ENCODE measurements at regions not wholly inside any gene's neighbourhood (a gene's known extent, or its start where the extent isn't known, plus 50 kb on each side); places are given as distances from the start of the nearest gene placed in this dataset.

DNA sequence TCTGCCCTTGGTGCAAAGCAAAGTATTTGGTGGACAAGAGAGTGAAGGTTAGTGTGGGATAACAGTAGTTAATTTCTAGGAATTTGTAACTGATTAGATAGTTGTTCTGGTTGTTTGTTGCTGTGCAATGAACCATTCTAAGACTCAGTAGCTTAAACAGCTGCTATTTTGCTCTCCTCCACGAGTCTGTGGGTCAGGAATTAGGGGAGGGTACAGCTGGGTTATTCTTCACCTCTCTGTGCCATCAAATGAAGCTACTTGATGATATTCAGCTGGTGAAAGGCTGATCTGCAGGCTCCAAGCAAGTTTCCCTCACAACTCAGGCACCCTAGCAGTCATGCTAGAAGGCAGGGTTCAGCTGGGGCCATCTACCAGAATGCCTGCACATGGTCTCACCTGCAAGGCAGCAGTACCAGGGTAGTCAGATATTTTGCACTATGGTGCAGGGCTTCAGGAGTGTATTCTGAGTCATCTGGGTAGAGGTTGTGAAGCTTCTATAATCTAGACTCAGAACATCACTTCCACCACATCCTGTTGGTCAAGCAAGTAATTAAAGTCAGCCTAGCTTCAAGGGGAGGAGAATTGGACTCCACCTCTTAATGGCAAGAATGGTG is 159.5 kb upstream of the SLC28A3 start:
- TF ChIP-seq, protein P1, sequence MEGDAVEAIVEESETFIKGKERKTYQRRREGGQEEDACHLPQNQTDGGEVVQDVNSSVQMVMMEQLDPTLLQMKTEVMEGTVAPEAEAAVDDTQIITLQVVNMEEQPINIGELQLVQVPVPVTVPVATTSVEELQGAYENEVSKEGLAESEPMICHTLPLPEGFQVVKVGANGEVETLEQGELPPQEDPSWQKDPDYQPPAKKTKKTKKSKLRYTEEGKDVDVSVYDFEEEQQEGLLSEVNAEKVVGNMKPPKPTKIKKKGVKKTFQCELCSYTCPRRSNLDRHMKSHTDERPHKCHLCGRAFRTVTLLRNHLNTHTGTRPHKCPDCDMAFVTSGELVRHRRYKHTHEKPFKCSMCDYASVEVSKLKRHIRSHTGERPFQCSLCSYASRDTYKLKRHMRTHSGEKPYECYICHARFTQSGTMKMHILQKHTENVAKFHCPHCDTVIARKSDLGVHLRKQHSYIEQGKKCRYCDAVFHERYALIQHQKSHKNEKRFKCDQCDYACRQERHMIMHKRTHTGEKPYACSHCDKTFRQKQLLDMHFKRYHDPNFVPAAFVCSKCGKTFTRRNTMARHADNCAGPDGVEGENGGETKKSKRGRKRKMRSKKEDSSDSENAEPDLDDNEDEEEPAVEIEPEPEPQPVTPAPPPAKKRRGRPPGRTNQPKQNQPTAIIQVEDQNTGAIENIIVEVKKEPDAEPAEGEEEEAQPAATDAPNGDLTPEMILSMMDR (IDR thresholded peaks at IDR 0.05): no peak
- TF ChIP-seq POLR2A (IDR thresholded peaks at IDR 0.05): no peak

All from uterus (tissue), 2 donors.